ENCODE measurements at regions not wholly inside any gene's neighbourhood (a gene's known extent, or its start where the extent isn't known, plus 50 kb on each side); places are given as distances from the start of the nearest gene placed in this dataset.

DNA sequence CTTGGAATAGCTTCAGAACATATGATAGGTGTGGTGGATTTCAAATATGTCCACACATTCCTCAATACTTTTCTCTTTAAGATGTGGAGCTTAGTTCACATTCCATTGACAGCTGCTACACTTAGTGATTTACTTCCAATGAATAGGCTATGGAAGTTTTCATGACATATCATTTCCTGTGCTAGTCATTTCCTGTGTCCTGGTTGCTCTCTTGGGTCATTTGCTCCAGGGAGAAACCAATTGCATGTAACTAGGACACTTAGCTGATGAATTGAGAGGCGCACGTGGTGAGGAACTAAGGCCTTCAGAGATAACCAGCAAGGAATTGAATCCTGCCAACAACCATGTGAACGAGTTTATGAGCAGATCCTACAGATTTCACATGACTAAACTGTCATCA, 120.9 kb downstream of the SLC17A6 start:
- ATAC-seq (no peak), DNase-seq (no peak)
- Histone ChIP-seq H3K27me3 (ENCODE audit: low read depth) (no peaks in the 10 kb centered on the region), H3K9me3 (no peaks in the 10 kb centered on the region), H3K27ac (no peak overlapping the region), H3K36me3 (no peaks in the 10 kb centered on the region), H3K4me3 (no peak overlapping the region), H3K4me1 (no peaks in the 10 kb centered on the region)
- TF ChIP-seq, protein P1, sequence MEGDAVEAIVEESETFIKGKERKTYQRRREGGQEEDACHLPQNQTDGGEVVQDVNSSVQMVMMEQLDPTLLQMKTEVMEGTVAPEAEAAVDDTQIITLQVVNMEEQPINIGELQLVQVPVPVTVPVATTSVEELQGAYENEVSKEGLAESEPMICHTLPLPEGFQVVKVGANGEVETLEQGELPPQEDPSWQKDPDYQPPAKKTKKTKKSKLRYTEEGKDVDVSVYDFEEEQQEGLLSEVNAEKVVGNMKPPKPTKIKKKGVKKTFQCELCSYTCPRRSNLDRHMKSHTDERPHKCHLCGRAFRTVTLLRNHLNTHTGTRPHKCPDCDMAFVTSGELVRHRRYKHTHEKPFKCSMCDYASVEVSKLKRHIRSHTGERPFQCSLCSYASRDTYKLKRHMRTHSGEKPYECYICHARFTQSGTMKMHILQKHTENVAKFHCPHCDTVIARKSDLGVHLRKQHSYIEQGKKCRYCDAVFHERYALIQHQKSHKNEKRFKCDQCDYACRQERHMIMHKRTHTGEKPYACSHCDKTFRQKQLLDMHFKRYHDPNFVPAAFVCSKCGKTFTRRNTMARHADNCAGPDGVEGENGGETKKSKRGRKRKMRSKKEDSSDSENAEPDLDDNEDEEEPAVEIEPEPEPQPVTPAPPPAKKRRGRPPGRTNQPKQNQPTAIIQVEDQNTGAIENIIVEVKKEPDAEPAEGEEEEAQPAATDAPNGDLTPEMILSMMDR (IDR thresholded peaks at IDR 0.05), result no peak
- intact Hi-C loops (cut with DNase I), result no loop called here

- DNase-seq (no peak), ATAC-seq (no peak)
- Histone ChIP-seq H3K4me3 (no peak overlapping the region), H3K36me3 (no peaks in the 10 kb centered on the region), H3K27me3 (ENCODE audit: low read depth) (no peaks in the 10 kb centered on the region), H3K27ac (no peak overlapping the region), H3K9me3 (no peaks in the 10 kb centered on the region), H3K4me1 (no peaks in the 10 kb centered on the region)
- TF ChIP-seq, protein P1 (IDR thresholded peaks at IDR 0.05), result no peak
- intact Hi-C loops (cut with DNase I), result no loop called here
These were observed 120.0 kb downstream of the SLC17A6 start for GRCh38 chr11:22458161-22458560.

DNA sequence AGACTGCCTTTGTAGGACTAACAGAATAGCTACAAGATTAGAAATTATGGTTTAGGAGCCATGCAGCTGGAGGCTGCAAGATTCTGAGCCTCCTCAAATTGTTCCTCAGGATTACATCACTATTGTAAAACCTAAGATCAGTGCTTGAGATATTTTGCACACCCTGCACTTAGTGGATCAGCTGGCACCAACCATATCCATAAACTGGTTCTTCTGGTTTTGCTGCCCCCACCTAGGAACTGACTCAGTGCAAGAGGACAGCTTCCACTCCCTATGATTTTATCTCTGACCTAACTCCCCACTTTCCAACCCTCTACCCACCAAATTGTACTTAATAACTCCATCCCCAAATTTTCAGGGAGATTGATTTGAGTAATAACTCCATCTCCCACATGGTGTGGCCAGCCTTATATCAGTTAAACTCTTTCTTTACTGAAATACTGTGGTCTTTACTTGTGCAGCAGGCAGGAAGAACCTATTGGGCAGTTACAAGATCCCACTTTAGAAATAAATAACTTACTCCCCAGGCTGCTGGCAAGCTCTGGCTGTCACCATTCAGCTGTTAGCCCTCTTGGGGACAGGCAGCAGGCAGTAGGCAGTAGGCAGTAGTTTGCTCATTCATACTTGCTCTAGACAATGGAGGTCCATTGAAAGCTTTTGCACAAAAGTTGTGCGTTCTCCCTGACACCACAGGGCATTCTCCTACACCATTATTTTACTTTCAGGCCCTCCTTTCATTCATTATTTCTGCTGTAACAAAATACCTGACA, 119.0 kb downstream of the SLC17A6 start:
- H3K4me3 ChIP-seq, result no peak overlapping the region
- no peaks in the 10 kb centered on the region for H3K27me3 ChIP-seq (ENCODE audit: low read depth)
- H3K9me3 ChIP-seq, result no peaks in the 10 kb centered on the region
- intact Hi-C loops (cut with DNase I), result no loop called here
- no peaks in the 10 kb centered on the region for H3K4me1 ChIP-seq
- DNase-seq, result no peak
- no peaks in the 10 kb centered on the region for H3K36me3 ChIP-seq
- ATAC-seq, result peak; percentile 41 to 50
- TF ChIP-seq, protein P1 (IDR thresholded peaks at IDR 0.05), result no peak
- H3K27ac ChIP-seq, result no peak overlapping the region

- Histone ChIP-seq H3K9me3 (no peaks in the 10 kb centered on the region), H3K27ac (no peak overlapping the region), H3K36me3 (no peaks in the 10 kb centered on the region), H3K27me3 (ENCODE audit: low read depth) (no peaks in the 10 kb centered on the region), H3K4me3 (no peak overlapping the region), H3K4me1 (no peaks in the 10 kb centered on the region)
- TF ChIP-seq, protein P1 (IDR thresholded peaks at IDR 0.05), result no peak
- DNase-seq (no peak), ATAC-seq (no peak)
- intact Hi-C loops (cut with DNase I), result no loop called here
These were observed 116.4 kb downstream of the SLC17A6 start for GRCh38 chr11:22454461-22455090.

- intact Hi-C loops (cut with DNase I), result no loop called here
- H3K27me3 ChIP-seq (ENCODE audit: low read depth), result no peaks in the 10 kb centered on the region
- no peaks in the 10 kb centered on the region for H3K4me1 ChIP-seq
- DNase-seq (no peak), ATAC-seq (no peak)
- H3K9me3 ChIP-seq, result no peaks in the 10 kb centered on the region
- H3K27ac ChIP-seq, result no peak overlapping the region
- no peaks in the 10 kb centered on the region for H3K36me3 ChIP-seq
- TF ChIP-seq, protein P1 (IDR thresholded peaks at IDR 0.05), result no peak
- no peak overlapping the region for H3K4me3 ChIP-seq
These were observed 111.3 kb downstream of the SLC17A6 start for GRCh38 chr11:22449441-22449840.

All from lower lobe of right lung (tissue), 2 donors.